ENCODE measurements at regions not wholly inside any gene's neighbourhood (a gene's known extent, or its start where the extent isn't known, plus 50 kb on each side); places are given as distances from the start of the nearest gene placed in this dataset.

DNA sequence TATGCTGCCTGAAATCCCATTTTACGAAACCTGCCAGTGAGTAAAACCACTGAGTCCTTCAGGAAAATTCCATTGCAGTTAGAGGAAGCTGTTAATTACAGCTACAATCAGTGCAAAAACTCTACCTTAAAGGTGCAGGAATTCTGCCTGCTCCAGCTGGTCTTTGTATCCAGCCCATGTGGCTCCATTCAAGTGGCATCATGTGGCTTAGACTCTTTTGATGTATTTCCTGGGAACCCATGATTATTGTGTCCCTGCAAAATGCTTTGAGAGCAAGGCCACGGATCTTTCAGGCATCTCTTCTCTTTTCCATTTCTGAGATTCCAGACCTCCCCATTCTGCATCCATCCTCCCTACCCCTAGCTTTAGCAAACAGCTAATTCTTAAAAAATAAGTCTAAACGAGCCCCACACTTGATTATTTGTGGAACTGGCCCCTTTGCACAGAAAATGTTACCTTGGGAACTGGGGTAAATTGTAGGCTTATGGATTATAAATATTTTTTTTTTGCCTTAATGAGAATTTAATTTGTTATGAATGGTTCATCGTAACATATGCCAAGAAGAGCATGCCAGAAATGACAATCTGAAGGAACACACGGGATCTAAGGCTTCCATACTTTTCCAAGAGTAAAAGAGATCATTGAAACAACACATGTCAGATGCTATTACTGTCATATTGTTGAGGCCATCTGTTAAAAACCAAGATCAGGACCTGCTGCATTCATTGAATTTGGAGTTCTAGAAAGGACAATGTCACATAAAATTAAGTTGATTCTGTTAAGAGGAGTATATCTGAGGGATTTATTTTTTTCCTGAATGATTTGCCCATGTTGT is 144.6 kb downstream of the TPH2 start:
- TF ChIP-seq, protein P1, sequence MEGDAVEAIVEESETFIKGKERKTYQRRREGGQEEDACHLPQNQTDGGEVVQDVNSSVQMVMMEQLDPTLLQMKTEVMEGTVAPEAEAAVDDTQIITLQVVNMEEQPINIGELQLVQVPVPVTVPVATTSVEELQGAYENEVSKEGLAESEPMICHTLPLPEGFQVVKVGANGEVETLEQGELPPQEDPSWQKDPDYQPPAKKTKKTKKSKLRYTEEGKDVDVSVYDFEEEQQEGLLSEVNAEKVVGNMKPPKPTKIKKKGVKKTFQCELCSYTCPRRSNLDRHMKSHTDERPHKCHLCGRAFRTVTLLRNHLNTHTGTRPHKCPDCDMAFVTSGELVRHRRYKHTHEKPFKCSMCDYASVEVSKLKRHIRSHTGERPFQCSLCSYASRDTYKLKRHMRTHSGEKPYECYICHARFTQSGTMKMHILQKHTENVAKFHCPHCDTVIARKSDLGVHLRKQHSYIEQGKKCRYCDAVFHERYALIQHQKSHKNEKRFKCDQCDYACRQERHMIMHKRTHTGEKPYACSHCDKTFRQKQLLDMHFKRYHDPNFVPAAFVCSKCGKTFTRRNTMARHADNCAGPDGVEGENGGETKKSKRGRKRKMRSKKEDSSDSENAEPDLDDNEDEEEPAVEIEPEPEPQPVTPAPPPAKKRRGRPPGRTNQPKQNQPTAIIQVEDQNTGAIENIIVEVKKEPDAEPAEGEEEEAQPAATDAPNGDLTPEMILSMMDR (conservative IDR thresholded peaks at IDR 0.05; ENCODE audit: low read depth, low read length): no peak
- DNase-seq (ENCODE audit: low read depth): no peak
- H3K4me3 ChIP-seq (ENCODE audit: low read depth, low read length): no peak overlapping the region

DNA sequence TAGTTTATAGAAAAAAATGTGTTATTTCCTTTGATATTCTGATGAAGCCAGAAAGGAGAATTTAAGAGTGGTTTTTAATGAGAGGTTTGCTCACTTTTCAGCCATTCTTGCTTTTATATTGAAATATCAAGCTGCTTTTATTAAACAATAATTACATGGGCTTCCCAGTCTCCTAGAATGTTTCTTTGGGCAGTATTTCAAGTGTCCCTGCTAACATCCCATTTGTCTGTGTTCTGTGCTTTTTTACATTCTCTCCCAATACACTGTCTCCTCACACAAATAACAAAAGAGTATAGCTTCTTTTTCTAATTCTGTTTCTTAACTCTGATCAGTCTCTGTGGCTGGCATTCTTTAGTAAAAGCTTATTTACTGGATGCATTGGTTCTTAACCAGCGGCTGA is 145.4 kb downstream of the TPH2 start:
- TF ChIP-seq, protein P1 (conservative IDR thresholded peaks at IDR 0.05; ENCODE audit: low read depth, low read length): no peak
- no peak for DNase-seq (ENCODE audit: low read depth)
- no peak overlapping the region for H3K4me3 ChIP-seq (ENCODE audit: low read depth, low read length)

DNA sequence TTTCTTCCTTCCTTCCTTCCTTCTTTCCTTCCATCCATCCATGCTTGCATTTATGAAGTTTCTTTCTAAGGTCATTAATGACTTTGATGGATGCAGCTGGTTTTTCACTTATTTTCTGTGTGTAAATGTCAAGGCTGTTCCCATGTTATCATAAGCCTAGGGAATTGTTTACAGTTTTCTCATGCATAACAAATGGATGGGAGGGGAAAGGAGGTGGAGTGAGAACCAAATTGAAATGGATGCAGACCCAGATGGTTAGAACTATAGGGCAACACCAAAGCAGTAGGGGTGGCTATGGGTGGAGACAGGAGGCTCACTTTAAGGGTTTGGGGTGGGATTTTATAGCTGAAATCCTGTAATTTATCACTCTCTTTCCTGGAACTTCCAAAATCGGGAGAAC is 146.2 kb downstream of the TPH2 start:
- DNase-seq (ENCODE audit: low read depth): no peak
- H3K4me3 ChIP-seq (ENCODE audit: low read depth, low read length): no peak overlapping the region
- TF ChIP-seq, protein P1 (conservative IDR thresholded peaks at IDR 0.05; ENCODE audit: low read depth, low read length): no peak

DNA sequence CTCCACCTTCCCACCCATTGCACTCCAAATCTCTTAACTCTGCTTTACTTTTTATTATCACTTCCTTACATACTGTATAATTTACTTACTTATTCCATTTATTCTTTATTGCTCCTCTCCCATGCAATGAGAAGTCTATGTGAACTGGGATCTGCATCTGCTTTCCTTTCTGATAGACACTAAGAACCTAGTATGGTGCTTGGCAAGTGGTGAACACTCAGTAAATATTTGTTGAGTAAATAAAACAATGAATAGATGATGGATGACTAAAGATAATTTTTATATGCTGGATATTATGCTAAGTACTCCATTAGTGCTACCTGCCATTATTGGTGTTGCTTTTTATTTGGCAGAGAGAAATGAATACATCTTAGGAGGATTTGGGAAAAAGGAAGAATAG is 151.0 kb downstream of the TPH2 start:
- H3K4me3 ChIP-seq (ENCODE audit: low read depth, low read length): no peak overlapping the region
- TF ChIP-seq, protein P1 (conservative IDR thresholded peaks at IDR 0.05; ENCODE audit: low read depth, low read length): no peak
- DNase-seq (ENCODE audit: low read depth): no peak

DNA sequence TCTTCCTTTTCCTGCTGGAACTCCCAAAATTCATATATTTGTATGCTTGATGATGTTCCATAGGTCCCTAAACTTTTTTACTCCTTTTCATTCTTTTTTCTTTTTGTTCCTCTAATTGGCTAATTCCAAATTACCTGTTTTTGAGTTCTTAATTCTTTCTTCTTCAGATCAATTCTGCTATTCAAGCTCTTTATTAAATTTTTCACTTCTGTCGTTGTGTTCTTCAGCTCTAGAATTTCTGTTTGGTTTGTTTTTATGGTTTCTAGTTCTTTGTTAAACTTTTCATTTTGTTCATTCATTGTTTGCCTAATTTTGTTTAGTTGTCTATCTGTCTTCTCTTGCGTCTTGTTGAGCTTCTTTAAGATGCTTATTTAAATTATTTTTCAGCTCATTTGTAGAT is 154.8 kb downstream of the TPH2 start:
- no peak for DNase-seq (ENCODE audit: low read depth)
- no peak overlapping the region for H3K4me3 ChIP-seq (ENCODE audit: low read depth, low read length)
- TF ChIP-seq, protein P1 (conservative IDR thresholded peaks at IDR 0.05; ENCODE audit: low read depth, low read length): no peak

DNA sequence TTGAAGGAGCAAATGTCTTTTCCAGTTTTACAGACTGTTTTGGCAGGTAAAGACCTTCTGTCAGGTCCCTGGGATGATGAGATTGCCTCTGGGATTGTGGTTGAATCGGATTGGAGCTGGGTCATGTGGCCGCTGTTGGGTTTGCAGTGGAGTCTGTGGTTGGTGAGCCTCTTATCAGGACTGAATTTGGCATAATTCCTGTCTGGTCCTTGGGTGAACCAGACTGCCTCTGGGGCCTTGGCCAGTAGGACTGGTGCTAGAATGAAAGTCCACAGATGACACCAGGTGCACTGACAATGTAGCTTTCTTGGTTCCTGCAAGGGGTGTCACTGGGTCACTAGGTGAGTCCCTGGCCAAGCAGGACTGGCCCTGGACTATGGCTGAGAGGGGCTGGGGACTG is 155.3 kb downstream of the TPH2 start:
- no peak overlapping the region for H3K4me3 ChIP-seq (ENCODE audit: low read depth, low read length)
- TF ChIP-seq, protein P1 (conservative IDR thresholded peaks at IDR 0.05; ENCODE audit: low read depth, low read length): no peak
- no peak for DNase-seq (ENCODE audit: low read depth)

DNA sequence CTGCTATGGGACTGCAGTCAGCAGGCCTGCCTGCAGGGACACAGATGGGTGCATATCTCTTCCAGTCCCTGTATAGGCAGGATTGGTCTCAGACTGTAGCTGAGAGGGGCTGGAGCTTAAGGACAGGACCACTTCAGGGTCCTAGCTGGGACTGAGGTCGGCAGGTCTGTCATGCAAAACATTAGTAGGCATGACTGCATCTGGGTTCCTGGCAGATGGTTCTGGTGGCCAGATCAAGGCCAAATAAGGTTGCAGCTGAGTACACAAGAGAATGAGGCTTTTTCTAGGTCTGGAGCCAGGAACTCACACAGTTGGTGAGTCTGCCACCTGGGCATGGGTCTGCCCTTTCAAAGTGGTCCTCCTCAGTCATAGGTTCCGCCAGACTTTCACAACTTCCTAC is 155.8 kb downstream of the TPH2 start:
- DNase-seq (ENCODE audit: low read depth): no peak
- TF ChIP-seq, protein P1 (conservative IDR thresholded peaks at IDR 0.05; ENCODE audit: low read depth, low read length): no peak
- no peak overlapping the region for H3K4me3 ChIP-seq (ENCODE audit: low read depth, low read length)

Measured in choroid plexus epithelial cell (primary cell).